Bronchial epithelial cell (primary cell): ENCODE measurements at regions not wholly inside any gene's neighbourhood (a gene's known extent, or its start where the extent isn't known, plus 50 kb on each side); places are given as distances from the start of the nearest gene placed in this dataset.

ENCODE experiments used
- DNase-seq: peaks from one replicate; pipeline ENCODE4 v3.0.0-alpha.2; 2010; ENCODE audit warnings: low read depth
- FAIRE-seq: peaks from 2 replicates; lab custom pipeline; 2011; peaks lifted over from hg19 to GRCh38; lab: Jason Lieb, UNC
- H3K27me3 ChIP-seq: 2 replicates; pipeline ENCODE4 v1.5.1; 2011; ENCODE audit warnings: low read length; ENCODE audit not compliant: control insufficient read depth, insufficient read depth
- H3K36me3 ChIP-seq: 2 replicates; pipeline ENCODE4 v1.5.1; 2011; ENCODE audit warnings: low read length; ENCODE audit not compliant: control insufficient read depth, insufficient read depth
- H3K4me3 ChIP-seq: 2 replicates; pipeline ENCODE4 v1.5.1; 2011; ENCODE audit warnings: mild to moderate bottlenecking, low read depth, low read length, control low read depth
- CTCF ChIP-seq: IDR thresholded peaks from 2 replicates; pipeline ENCODE4 v1.5.1; 2011; ENCODE audit warnings: mild to moderate bottlenecking, moderate library complexity, low read length, control low read depth, inconsistent platforms; ENCODE audit not compliant: insufficient read depth, severe bottlenecking

- TF ChIP-seq CTCF, result no peak
- FAIRE-seq, result no peak
- Histone ChIP-seq H3K27me3 (no peaks in the 10 kb centered on the region), H3K36me3 (no peaks in the 10 kb centered on the region), H3K4me3 (no peak overlapping the region)
- no peak for DNase-seq
Observed at GRCh38 chr1:216832192-216832591, 109.0 kb upstream of the ESRRG start.

- FAIRE-seq (no peak), DNase-seq (no peak)
- Histone ChIP-seq H3K36me3 (no peaks in the 10 kb centered on the region), H3K4me3 (no peak overlapping the region), H3K27me3 (no peaks in the 10 kb centered on the region)
- no peak for TF ChIP-seq CTCF
Observed at GRCh38 chr1:216830424-216831210, 107.4 kb upstream of the ESRRG start.

GRCh38 chr1:216827251-216827650 is 104.0 kb upstream of the ESRRG start:
- TF ChIP-seq CTCF, result no peak

GRCh38 chr1:216826646-216827045 is 103.4 kb upstream of the ESRRG start:
- no peak for FAIRE-seq
- TF ChIP-seq CTCF, result no peak
- no peaks in the 10 kb centered on the region for H3K27me3 ChIP-seq
- H3K4me3 ChIP-seq, result no peak overlapping the region
- no peaks in the 10 kb centered on the region for H3K36me3 ChIP-seq
- DNase-seq, result no peak

More at GRCh38 chr1:216827251-216827650, 104.0 kb upstream of the ESRRG start:
- Histone ChIP-seq H3K36me3 (no peaks in the 10 kb centered on the region), H3K4me3 (no peak overlapping the region), H3K27me3 (no peaks in the 10 kb centered on the region)
- FAIRE-seq (no peak), DNase-seq (no peak)

GRCh38 chr1:216826214-216826613 is 103.0 kb upstream of the ESRRG start:
- Histone ChIP-seq H3K36me3 (no peaks in the 10 kb centered on the region), H3K27me3 (no peaks in the 10 kb centered on the region), H3K4me3 (no peak overlapping the region)
- no peak for DNase-seq
- TF ChIP-seq CTCF, result no peak
- FAIRE-seq, result no peak

- Histone ChIP-seq H3K36me3 (no peaks in the 10 kb centered on the region), H3K4me3 (no peak overlapping the region), H3K27me3 (no peaks in the 10 kb centered on the region)
- FAIRE-seq, result no peak
- DNase-seq, result no peak
- TF ChIP-seq CTCF, result no peak
Observed at GRCh38 chr1:216825557-216825956, 102.3 kb upstream of the ESRRG start.
